Psoas muscle (tissue), 7 donors: ENCODE measurements at regions not wholly inside any gene's neighbourhood (a gene's known extent, or its start where the extent isn't known, plus 50 kb on each side); places are given as distances from the start of the nearest gene placed in this dataset.

ENCODE experiments used
- ATAC-seq, 4 donors: fragments of 200-7000 bp; cut with Tn5 transposase; one replicate each; pipeline ENCODE4 v1.9.1; 2020; ENCODE audit warnings: moderate library complexity in 3 of 4, mild to moderate bottlenecking in 2 of 4
- DNase-seq, 2 donors: peaks; one replicate each; pipeline ENCODE4 v3.0.0-alpha.2; 2020
- H3K27ac ChIP-seq: fragments of 200-600 bp; one replicate; pipeline ENCODE4 v1.8.0; 2022
- H3K27me3 ChIP-seq, 3 donors: fragments of 200-600 bp in 1 of 3; one replicate each; pipeline versions ENCODE4 v1.6.1 to v1.8.0; 2013 to 2022; ENCODE audit warnings: low read length in 2 of 3, mild to moderate bottlenecking in 2 of 3, moderate library complexity in 1 of 3; ENCODE audit not compliant: insufficient read depth in 3 of 3
- H3K36me3 ChIP-seq, 2 donors: fragments of 200-600 bp in 1 of 2; one replicate each; pipeline versions ENCODE4 v1.6.1 to v1.8.0; 2013 to 2022; ENCODE audit warnings: low read depth in 1 of 2, mild to moderate bottlenecking in 1 of 2, moderate library complexity in 1 of 2; ENCODE audit not compliant: insufficient read depth in 1 of 2
- H3K4me1 ChIP-seq: fragments of 200-600 bp; one replicate; pipeline ENCODE4 v1.8.0; 2022
- H3K4me3 ChIP-seq: fragments of 200-600 bp; one replicate; pipeline ENCODE4 v1.8.0; 2022; ENCODE audit warnings: mild to moderate bottlenecking
- H3K9me3 ChIP-seq: fragments of 200-600 bp; one replicate; pipeline ENCODE4 v1.8.0; 2022
- WGBS, 3 donors: extraction: QIAGEN DNeasy Blood & Tissue Kit; methylation state at CpG; one replicate each; pipeline versions ENCODE4 v1.1.6 to v1.1.7; 2013; 5-methylcytosine and 5-hydroxymethylcytosine counted together
- intact Hi-C, 2 donors: fragments of 100-400 bp; cut with DNase I; formaldehyde crosslinking; loops; one replicate each; pipeline versions ENCODE4 v1.11.0 to v1.14.2; 2022
- TF ChIP-seq, protein P1 (sequence below): fragments of 200-600 bp; IDR thresholded peaks from one replicate; pipeline ENCODE4 v1.8.0; 2022; ENCODE audit warnings: antibody characterized with exemption
- donor health status: healthy with polysubstance abuse.
- donor health status: DM: no; HTN: no; CAD: no; lungs with moderate emphysema.
- donor health status: Bipolar disorder and iron deficiency.
- donor health status: healthy.
- donor health status: DM: yes; HTN: yes; CAD: no.
- donor health status: DM: no; HTN: no; CAD: no.
- donor health status: DM: yes; HTN: yes; CAD: no.

DNA sequence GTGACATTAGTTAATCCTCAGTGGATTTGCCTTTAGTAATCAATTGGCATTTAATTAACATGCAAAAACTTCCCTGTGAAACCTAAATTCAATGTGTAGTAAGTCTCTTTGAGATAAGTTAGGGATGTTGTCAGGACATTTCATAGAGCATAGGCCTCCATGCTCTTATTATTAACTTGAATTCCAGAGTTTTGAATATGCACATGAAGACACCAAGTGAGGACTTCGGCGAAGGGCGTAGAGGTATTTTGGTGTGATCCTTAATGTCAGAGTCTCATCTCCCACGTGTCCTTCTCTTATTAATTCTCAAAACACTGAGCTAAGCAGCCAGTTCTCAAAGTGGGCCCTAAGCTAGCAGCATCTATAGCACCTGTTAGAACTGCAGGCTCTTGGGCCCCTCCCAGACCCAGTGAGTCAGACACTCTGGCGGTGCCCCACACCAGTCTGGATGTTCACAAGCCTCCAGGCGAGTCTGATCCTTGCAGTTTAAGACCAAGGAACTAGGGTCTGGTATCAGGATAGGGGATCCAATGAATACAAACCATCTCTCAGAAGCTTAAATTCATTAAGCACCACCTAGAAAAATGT, 292.1 kb downstream of the QKI start:
- no peaks in the 10 kb centered on the region for H3K27me3 ChIP-seq
- intact Hi-C loops: loop anchor here (5.0 to 10.0 kb wide), 3 partner anchors 119 to 282 kb away; no protein-coding TSS in a partner anchor
- no peaks in the 10 kb centered on the region for H3K36me3 ChIP-seq
- TF ChIP-seq, protein P1, sequence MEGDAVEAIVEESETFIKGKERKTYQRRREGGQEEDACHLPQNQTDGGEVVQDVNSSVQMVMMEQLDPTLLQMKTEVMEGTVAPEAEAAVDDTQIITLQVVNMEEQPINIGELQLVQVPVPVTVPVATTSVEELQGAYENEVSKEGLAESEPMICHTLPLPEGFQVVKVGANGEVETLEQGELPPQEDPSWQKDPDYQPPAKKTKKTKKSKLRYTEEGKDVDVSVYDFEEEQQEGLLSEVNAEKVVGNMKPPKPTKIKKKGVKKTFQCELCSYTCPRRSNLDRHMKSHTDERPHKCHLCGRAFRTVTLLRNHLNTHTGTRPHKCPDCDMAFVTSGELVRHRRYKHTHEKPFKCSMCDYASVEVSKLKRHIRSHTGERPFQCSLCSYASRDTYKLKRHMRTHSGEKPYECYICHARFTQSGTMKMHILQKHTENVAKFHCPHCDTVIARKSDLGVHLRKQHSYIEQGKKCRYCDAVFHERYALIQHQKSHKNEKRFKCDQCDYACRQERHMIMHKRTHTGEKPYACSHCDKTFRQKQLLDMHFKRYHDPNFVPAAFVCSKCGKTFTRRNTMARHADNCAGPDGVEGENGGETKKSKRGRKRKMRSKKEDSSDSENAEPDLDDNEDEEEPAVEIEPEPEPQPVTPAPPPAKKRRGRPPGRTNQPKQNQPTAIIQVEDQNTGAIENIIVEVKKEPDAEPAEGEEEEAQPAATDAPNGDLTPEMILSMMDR: no peak
- DNase-seq (peak in 1 of 2 donors; percentile 80), ATAC-seq (peak; percentile 61 to 88 (median 74))
- peak overlapping the region; percentile 28 for H3K27ac ChIP-seq
- peaks cover 52% of the 10 kb centered on the region for H3K4me1 ChIP-seq
- H3K9me3 ChIP-seq: no peaks in the 10 kb centered on the region
- H3K4me3 ChIP-seq: no peak overlapping the region
- 68 to 84% (median 70%) methylated on average over 6 of the region's 6 CpGs for WGBS, 3 donors

DNA sequence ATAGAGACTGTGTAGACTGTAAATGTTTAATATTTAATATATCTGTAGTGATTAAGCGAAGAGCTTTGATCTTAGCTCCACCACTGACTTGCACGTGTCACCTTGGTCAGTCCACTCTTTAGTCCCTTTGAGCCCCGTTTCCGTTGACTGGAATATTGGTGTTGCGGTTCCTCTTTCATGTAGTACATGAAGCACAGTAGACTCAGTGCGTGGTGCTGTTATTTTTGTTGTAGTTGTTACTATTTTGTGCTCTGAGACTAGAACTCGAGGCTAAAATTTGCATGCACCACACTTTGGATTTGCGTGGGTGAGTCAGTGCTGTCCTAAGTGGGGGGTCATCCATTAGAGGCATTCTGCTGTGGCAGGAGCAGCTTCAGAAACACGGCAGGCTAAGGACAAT, 291.4 kb downstream of the QKI start:
- WGBS, 3 donors: 77 to 90% (median 87%) methylated on average over 9 of the region's 9 CpGs
- DNase-seq: no peak
- intact Hi-C loops: loop anchor here (5.0 to 10.0 kb wide), 3 partner anchors 119 to 281 kb away; no protein-coding TSS in a partner anchor
- Histone ChIP-seq H3K27me3 (no peaks in the 10 kb centered on the region), H3K36me3 (no peaks in the 10 kb centered on the region), H3K4me3 (no peak overlapping the region), H3K9me3 (no peaks in the 10 kb centered on the region), H3K27ac (peak overlapping the region; percentile 28), H3K4me1 (peaks cover 45% of the 10 kb centered on the region)
- ATAC-seq: no peak
- TF ChIP-seq, protein P1: no peak

DNA sequence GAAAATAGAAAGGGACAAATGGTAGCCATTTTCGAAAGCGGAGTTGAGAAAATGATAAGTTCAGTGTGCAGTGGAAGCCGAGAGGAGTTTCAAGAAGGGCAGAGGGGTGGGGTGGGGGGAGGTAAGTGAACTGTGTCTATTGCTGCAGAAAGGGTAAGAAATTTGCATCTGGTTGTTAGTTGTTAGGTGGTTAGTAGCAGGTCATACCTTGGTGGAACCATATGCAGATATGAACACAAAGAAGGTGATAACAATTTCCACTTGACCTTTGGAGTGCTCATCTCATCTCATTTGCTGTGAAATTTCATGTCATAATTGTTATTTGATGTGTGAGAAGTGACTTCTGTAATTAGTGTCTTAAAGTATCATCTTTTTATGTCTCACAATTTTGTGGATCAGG, 288.2 kb downstream of the QKI start:
- intact Hi-C loops: loop anchor here in 1 of 2 donors (10.0 kb wide), 1 partner anchor 278 kb away; no protein-coding TSS in a partner anchor

DNA sequence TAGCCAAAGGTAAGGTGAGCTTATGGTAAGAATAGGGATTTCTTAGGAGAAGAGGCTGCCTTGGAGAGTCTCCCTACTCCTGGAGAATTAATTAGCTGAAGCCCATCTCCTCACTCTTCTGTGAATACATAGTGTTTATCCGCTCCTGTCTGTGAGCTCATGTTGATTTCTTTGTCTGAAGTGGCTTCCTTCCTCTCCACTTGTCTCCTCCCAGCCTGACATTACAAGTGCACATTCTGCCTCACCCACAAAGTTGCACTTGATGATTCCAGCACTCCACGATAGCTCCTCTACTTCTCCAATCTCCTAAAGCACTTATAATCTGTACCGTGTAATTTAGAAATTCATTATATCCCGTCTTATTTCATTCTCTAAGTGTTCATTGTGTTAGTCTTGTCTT, 287.2 kb downstream of the QKI start:
- no peak overlapping the region for H3K27ac ChIP-seq

More for the DNA sequence above, 288.2 kb downstream of the QKI start:
- Histone ChIP-seq H3K27me3 (no peaks in the 10 kb centered on the region), H3K4me1 (peaks cover 15% of the 10 kb centered on the region), H3K4me3 (no peak overlapping the region), H3K36me3 (no peaks in the 10 kb centered on the region), H3K27ac (no peak overlapping the region), H3K9me3 (no peaks in the 10 kb centered on the region)
- 96 to 97% (median 97%) methylated on average over 3 of the region's 3 CpGs for WGBS, 3 donors
- ATAC-seq (no peak), DNase-seq (no peak)
- TF ChIP-seq, protein P1: no peak

More for the DNA sequence above, 287.2 kb downstream of the QKI start:
- no peaks in the 10 kb centered on the region for H3K27me3 ChIP-seq
- TF ChIP-seq, protein P1: no peak
- H3K9me3 ChIP-seq: no peaks in the 10 kb centered on the region
- DNase-seq: no peak
- intact Hi-C loops: loop anchor here in 1 of 2 donors (10.0 kb wide), 1 partner anchor 277 kb away; no protein-coding TSS in a partner anchor
- no peak overlapping the region for H3K4me3 ChIP-seq
- no peak for ATAC-seq
- no peaks in the 10 kb centered on the region for H3K36me3 ChIP-seq
- H3K4me1 ChIP-seq: peaks cover 5% of the 10 kb centered on the region
- WGBS, 3 donors: 70 to 86% (median 76%) methylated on average over 4 of the region's 4 CpGs
